Loucy (cell line): ENCODE measurements at regions not wholly inside any gene's neighbourhood (a gene's known extent, or its start where the extent isn't known, plus 50 kb on each side); places are given as distances from the start of the nearest gene placed in this dataset.

ENCODE experiments used
- CTCF ChIP-seq: fragments of 200-600 bp; sonication (generic); conservative IDR thresholded peaks from 2 replicates; pipeline ENCODE4 v1.5.1; 2014; ENCODE audit warnings: mild to moderate bottlenecking, antibody characterized with exemption, low read length
- EZH2phosphoT487 ChIP-seq: fragments of 200-600 bp; IDR thresholded peaks from 2 replicates; pipeline ENCODE4 v1.6.1; 2018; ENCODE audit warnings: antibody characterized with exemption, mild to moderate bottlenecking, moderate library complexity, borderline replicate concordance

DNA sequence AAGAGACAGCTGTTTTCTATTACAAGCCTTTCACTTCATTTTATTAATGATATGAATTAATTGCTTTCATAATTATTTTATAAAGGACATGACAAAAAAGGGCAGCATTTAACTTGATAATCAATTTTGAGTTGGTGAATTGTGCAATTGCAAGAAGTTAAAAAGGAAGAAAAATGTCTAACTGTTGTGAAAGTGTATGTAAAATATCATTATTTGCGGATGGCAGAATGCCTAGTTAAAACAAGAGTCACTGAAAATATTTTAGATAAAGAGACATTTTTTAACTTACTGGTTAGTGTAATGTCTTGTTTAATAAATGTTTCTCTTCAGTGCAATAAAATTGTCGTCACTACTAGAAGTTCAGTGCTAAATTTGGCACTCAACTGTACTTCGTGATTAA is 57.6 kb upstream of the HTR4 start:
- TF ChIP-seq CTCF (no peak), EZH2phosphoT487 (no peak)
